Endothelial cell of umbilical vein (primary cell): ENCODE measurements at regions not wholly inside any gene's neighbourhood (a gene's known extent, or its start where the extent isn't known, plus 50 kb on each side); places are given as distances from the start of the nearest gene placed in this dataset.

ENCODE experiments used
- BruUV-seq: library from RNA; stranded (reverse); fragments of 400-500 nt; replicated peaks from 2 replicates; lab custom pipeline; 2021; lab: Mats Ljungman, UMichigan
- CTCF ChIA-PET: fragments of 300-600, 350-600 bp; sonication (Branson Sonifier 250); formaldehyde crosslinking; loops from one replicate; lab custom pipeline; 2021; ENCODE audit warnings: antibody characterized with exemption, inconsistent platforms; lab: Charles Lee
- POLR2A ChIA-PET: fragments of 300-600, 350-600 bp; sonication (Branson Sonifier 250); formaldehyde crosslinking; loops from one replicate; lab custom pipeline; 2021; ENCODE audit warnings: antibody characterized with exemption, inconsistent platforms; lab: Charles Lee
- DNase-seq: peaks from one replicate; pipeline ENCODE4 v3.0.0-alpha.2; 2011; ENCODE audit warnings: low read depth, low spot score
- FAIRE-seq: peaks from 2 replicates; lab custom pipeline; 2011; peaks lifted over from hg19 to GRCh38; lab: Jason Lieb, UNC
- H2AFZ ChIP-seq: 2 replicates; pipeline ENCODE4 v1.6.0; 2012; ENCODE audit warnings: low read depth, low read length, control low read depth, inconsistent platforms
- H3K27ac ChIP-seq: 2 replicates; pipeline ENCODE4 v1.5.1; 2011; ENCODE audit warnings: low read depth, mild to moderate bottlenecking, control low read depth, low read length, moderate library complexity; ENCODE audit not compliant: insufficient read depth
- H3K27me3 ChIP-seq, 2 experiments: 2 replicates each; pipeline versions ENCODE4 v1.6.0 to v1.6.1; 2011; ENCODE audit warnings: low read length in 2 of 2, mixed read lengths in 1 of 2; ENCODE audit not compliant: control insufficient read depth in 2 of 2, insufficient read depth in 2 of 2
- H3K36me3 ChIP-seq, 2 experiments: 2 replicates in 1 of 2; 3 replicates in 1 of 2; pipeline ENCODE4 v1.5.1; 2011; ENCODE audit warnings: low read length in 2 of 2, mild to moderate bottlenecking in 1 of 2, moderate library complexity in 1 of 2; ENCODE audit not compliant: control insufficient read depth in 2 of 2, insufficient read depth in 2 of 2; ENCODE audit errors: extremely low read depth in 1 of 2
- H3K4me1 ChIP-seq: 3 replicates; pipeline ENCODE4 v1.5.1; 2011; ENCODE audit warnings: mild to moderate bottlenecking, low read length; ENCODE audit not compliant: control insufficient read depth, insufficient read depth; ENCODE audit errors: extremely low read depth
- H3K4me2 ChIP-seq: 2 replicates; pipeline ENCODE4 v1.6.1; 2011; ENCODE audit warnings: low read length, control low read depth, mixed read lengths; ENCODE audit not compliant: insufficient read depth
- H3K4me3 ChIP-seq, 3 experiments: fragments of 200-600 bp in 1 of 3; sonication (generic), shearing (Covaris generic) in 1 of 3; replicated peaks in 1 of 3; 2 replicates each; pipeline ENCODE4 v1.5.1; 2011 to 2016; ENCODE audit warnings: control low read depth in 3 of 3, low read length in 3 of 3, mild to moderate bottlenecking in 2 of 3, inconsistent platforms in 1 of 3, low read depth in 1 of 3, moderate library complexity in 1 of 3; ENCODE audit not compliant: insufficient read depth in 1 of 3
- H3K79me2 ChIP-seq: 2 replicates; pipeline ENCODE4 v1.6.0; 2012; ENCODE audit warnings: low read length, inconsistent platforms; ENCODE audit not compliant: control insufficient read depth, insufficient read depth
- H3K9ac ChIP-seq: replicated peaks from 2 replicates; pipeline ENCODE3; 2011; ENCODE audit warnings: low read length, control low read depth; ENCODE audit not compliant: insufficient read depth; ENCODE audit errors: extremely low read depth
- H3K9me1 ChIP-seq: replicated peaks from 3 replicates; pipeline ENCODE4 v1.6.0; 2011; ENCODE audit warnings: mild to moderate bottlenecking, low read length; ENCODE audit not compliant: control insufficient read depth, insufficient read depth; ENCODE audit errors: extremely low read depth
- H3K9me3 ChIP-seq: replicated peaks from 2 replicates; pipeline ENCODE4 v1.5.1; 2012; ENCODE audit warnings: low read length, inconsistent platforms; ENCODE audit not compliant: control insufficient read depth, insufficient read depth
- H4K20me1 ChIP-seq: replicated peaks from 2 replicates; pipeline ENCODE3; 2011; ENCODE audit warnings: mild to moderate bottlenecking, low read length; ENCODE audit not compliant: control insufficient read depth, insufficient read depth; ENCODE audit errors: extremely low read depth
- EZH2 ChIP-seq: IDR thresholded peaks from 2 replicates; pipeline ENCODE4 v1.6.1; 2012; ENCODE audit warnings: borderline replicate concordance, low read depth, mild to moderate bottlenecking, moderate library complexity, low read length, inconsistent platforms; ENCODE audit not compliant: severe bottlenecking
- FOS ChIP-seq: IDR thresholded peaks from 2 replicates; pipeline ENCODE4 v1.6.1; 2011; ENCODE audit warnings: mild to moderate bottlenecking, low read length, moderate library complexity, borderline replicate concordance; ENCODE audit not compliant: insufficient read depth
- GATA2 ChIP-seq: IDR thresholded peaks from 2 replicates; pipeline ENCODE4 v1.7.0; 2011; ENCODE audit warnings: low read depth, mild to moderate bottlenecking, moderate library complexity, mixed read lengths, low read length; ENCODE audit not compliant: insufficient read length, insufficient read depth
- JUN ChIP-seq: IDR thresholded peaks from 2 replicates; pipeline ENCODE4 v1.6.1; 2011; ENCODE audit warnings: borderline replicate concordance, low read depth; ENCODE audit not compliant: insufficient read length, insufficient read depth
- dilution Hi-C: fragments of 300-500 bp; cut with MboI; formaldehyde crosslinking; loops from one replicate; pipeline ENCODE4 v1.15.0; 2019; ENCODE audit warnings: low sequenced_read_pairs; ENCODE audit not compliant: extremely low pct_ligation_motif_present
- intact Hi-C: fragments of 100-400 bp; cut with micrococcal nuclease; formaldehyde crosslinking; loops from one replicate; pipeline ENCODE4 v1.10.0; 2022
- TF ChIP-seq, protein P1 (sequence below), 2 donors: IDR thresholded peaks; 1 replicate in 1 of 2; 2 replicates in 1 of 2; pipeline ENCODE4 v1.5.1; 2011; ENCODE audit warnings: low read length in 2 of 2, mild to moderate bottlenecking in 2 of 2, moderate library complexity in 2 of 2, control low read depth in 1 of 2, inconsistent platforms in 1 of 2, low read depth in 1 of 2; ENCODE audit not compliant: insufficient read depth in 1 of 2; ENCODE audit errors: extremely low read depth in 1 of 2
- TF ChIP-seq, protein P2 (sequence below): IDR thresholded peaks from 2 replicates; pipeline ENCODE4 v1.6.1; 2011; ENCODE audit not compliant: insufficient read depth, insufficient read length

DNA sequence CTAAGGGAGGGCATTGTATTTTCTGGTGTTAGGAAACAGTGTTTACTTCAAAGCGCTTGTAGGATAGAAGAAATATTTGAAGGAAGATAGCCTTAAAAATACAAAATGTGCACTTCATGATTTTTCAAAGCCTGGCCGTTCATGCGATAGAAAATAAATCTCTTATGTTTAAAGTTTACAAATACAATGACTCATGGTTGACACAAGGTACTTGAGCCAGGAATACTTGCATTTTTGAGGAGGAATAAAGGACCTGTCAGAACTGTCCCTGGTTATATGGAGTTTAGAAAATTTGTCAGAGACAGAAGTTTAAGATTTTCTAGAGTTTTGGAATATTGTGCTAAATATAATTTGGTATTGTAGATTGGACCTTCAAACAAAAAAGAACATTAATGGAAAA lies 1223.2 kb upstream of the SLC10A2 start:
- Histone ChIP-seq H3K4me2 (no peak overlapping the region), H3K79me2 (no peaks in the 10 kb centered on the region), H4K20me1 (no peaks in the 10 kb centered on the region), H3K36me3 (no peaks in the 10 kb centered on the region), H2AFZ (no peak overlapping the region), H3K27me3 (no peaks in the 10 kb centered on the region), H3K9me1 (no peaks in the 10 kb centered on the region), H3K9ac (no peak overlapping the region), H3K4me3 (no peak overlapping the region), H3K4me1 (no peaks in the 10 kb centered on the region), H3K9me3 (no peaks in the 10 kb centered on the region), H3K27ac (no peak overlapping the region)
- no TSS peak for BruUV-seq
- ChIA-PET POLR2A (no interaction called here), CTCF (no interaction called here)
- intact Hi-C loops (no loop called here), dilution Hi-C loops (no loop called here)
- TF ChIP-seq GATA2 (no peak), EZH2 (no peak), FOS (no peak), JUN (no peak)
- TF ChIP-seq, protein P1, sequence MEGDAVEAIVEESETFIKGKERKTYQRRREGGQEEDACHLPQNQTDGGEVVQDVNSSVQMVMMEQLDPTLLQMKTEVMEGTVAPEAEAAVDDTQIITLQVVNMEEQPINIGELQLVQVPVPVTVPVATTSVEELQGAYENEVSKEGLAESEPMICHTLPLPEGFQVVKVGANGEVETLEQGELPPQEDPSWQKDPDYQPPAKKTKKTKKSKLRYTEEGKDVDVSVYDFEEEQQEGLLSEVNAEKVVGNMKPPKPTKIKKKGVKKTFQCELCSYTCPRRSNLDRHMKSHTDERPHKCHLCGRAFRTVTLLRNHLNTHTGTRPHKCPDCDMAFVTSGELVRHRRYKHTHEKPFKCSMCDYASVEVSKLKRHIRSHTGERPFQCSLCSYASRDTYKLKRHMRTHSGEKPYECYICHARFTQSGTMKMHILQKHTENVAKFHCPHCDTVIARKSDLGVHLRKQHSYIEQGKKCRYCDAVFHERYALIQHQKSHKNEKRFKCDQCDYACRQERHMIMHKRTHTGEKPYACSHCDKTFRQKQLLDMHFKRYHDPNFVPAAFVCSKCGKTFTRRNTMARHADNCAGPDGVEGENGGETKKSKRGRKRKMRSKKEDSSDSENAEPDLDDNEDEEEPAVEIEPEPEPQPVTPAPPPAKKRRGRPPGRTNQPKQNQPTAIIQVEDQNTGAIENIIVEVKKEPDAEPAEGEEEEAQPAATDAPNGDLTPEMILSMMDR (IDR thresholded peaks at IDR 0.05; ENCODE audit: extremely low read depth in 1 of 2, insufficient read depth in 1 of 2, low read depth in 1 of 2, low read length in 2 of 2) = no peak
- TF ChIP-seq, protein P2, sequence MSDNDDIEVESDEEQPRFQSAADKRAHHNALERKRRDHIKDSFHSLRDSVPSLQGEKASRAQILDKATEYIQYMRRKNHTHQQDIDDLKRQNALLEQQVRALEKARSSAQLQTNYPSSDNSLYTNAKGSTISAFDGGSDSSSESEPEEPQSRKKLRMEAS = no peak
- FAIRE-seq (no peak), DNase-seq (no peak)
